ENCODE measurements at regions not wholly inside any gene's neighbourhood (a gene's known extent, or its start where the extent isn't known, plus 50 kb on each side); places are given as distances from the start of the nearest gene placed in this dataset.

GRCh38 chr9:2907411-2907810, 63.5 kb upstream of the PUM3 start:
- TF ChIP-seq CTCF (IDR thresholded peaks at IDR 0.05): no peak
- no peak for TF ChIP-seq POLR2A (IDR thresholded peaks at IDR 0.05)
- no peak for TF ChIP-seq POLR2AphosphoS5 (IDR thresholded peaks at IDR 0.05)
